A673 (cell line): ENCODE measurements at regions not wholly inside any gene's neighbourhood (a gene's known extent, or its start where the extent isn't known, plus 50 kb on each side); places are given as distances from the start of the nearest gene placed in this dataset.

Source experiments
- CTCF ChIP-seq: fragments of 300-800, 200-600 bp; sonication (generic); conservative IDR thresholded peaks from 2 replicates; pipeline ENCODE4 v1.5.1; 2017; ENCODE audit warnings: low read depth, mild to moderate bottlenecking, antibody characterized with exemption, low read length, moderate library complexity, mixed read lengths
- EZH2 ChIP-seq: fragments of 200-600 bp; sonication (generic); IDR thresholded peaks from 2 replicates; pipeline ENCODE4 v1.6.1; 2017; ENCODE audit warnings: borderline replicate concordance, low read depth, mild to moderate bottlenecking, mixed read lengths, antibody characterized with exemption, low read length; ENCODE audit not compliant: poor library complexity, severe bottlenecking

- TF ChIP-seq CTCF: no peak
- TF ChIP-seq EZH2: no peak
Measured at GRCh38 chr4:93908778-93909177, 80.2 kb downstream of the ATOH1 start.
